Sigmoid colon (tissue), 4 donors: ENCODE measurements at regions not wholly inside any gene's neighbourhood (a gene's known extent, or its start where the extent isn't known, plus 50 kb on each side); places are given as distances from the start of the nearest gene placed in this dataset.

ENCODE experiments used
- CTCF ChIP-seq, 4 experiments: fragments of 450-650 bp in 3 of 4; fragments of 200-600 bp in 1 of 4; IDR thresholded peaks; one replicate each; pipeline ENCODE4 v1.5.1; 2016 to 2019; ENCODE audit warnings: antibody characterized with exemption in 4 of 4, mild to moderate bottlenecking in 3 of 4, moderate library complexity in 2 of 4
- POLR2A ChIP-seq, 2 donors: fragments of 450-650 bp; IDR thresholded peaks; one replicate each; pipeline ENCODE4 v1.6.1; 2016; ENCODE audit warnings: antibody characterized with exemption in 2 of 2, mild to moderate bottlenecking in 2 of 2, moderate library complexity in 2 of 2
- POLR2AphosphoS5 ChIP-seq, 4 donors: sonication (generic); formaldehyde crosslinking; IDR thresholded peaks; one replicate each; pipeline ENCODE4 v1.6.1; 2017; ENCODE audit warnings: antibody characterized with exemption in 4 of 4

GRCh38 chr6:112933947-112934346 is 586.8 kb downstream of the RFPL4B start:
- TF ChIP-seq CTCF (IDR thresholded peaks at IDR 0.05) (no peak), POLR2A (IDR thresholded peaks at IDR 0.05) (no peak), POLR2AphosphoS5 (IDR thresholded peaks at IDR 0.05) (no peak)
